OCI-LY1 (cell line): ENCODE measurements at regions not wholly inside any gene's neighbourhood (a gene's known extent, or its start where the extent isn't known, plus 50 kb on each side); places are given as distances from the start of the nearest gene placed in this dataset.

Experiments
- H2AFZ ChIP-seq: fragments of 200-600 bp; sonication (generic), shearing (Covaris generic); 2 replicates; pipeline ENCODE4 v1.6.0; 2014; ENCODE audit warnings: antibody characterized with exemption, mild to moderate bottlenecking, low read length
- H3F3A ChIP-seq: fragments of 200-600 bp; sonication (generic), shearing (Covaris generic); 2 replicates; pipeline ENCODE4 v1.6.0; 2014; ENCODE audit warnings: mild to moderate bottlenecking, antibody characterized with exemption, low read length, moderate library complexity; ENCODE audit not compliant: insufficient read depth
- H3K27ac ChIP-seq: fragments of 200-600 bp; sonication (generic); 2 replicates; pipeline ENCODE4 v1.5.1; 2014; ENCODE audit warnings: low read length, mixed run types, mild to moderate bottlenecking, low read depth; ENCODE audit not compliant: poor library complexity, severe bottlenecking
- H3K27me3 ChIP-seq: fragments of 200-600 bp; sonication (generic); 2 replicates; pipeline ENCODE4 v1.6.0; 2014; ENCODE audit warnings: antibody characterized with exemption, mild to moderate bottlenecking, low read length, moderate library complexity; ENCODE audit not compliant: insufficient read depth
- H3K36me3 ChIP-seq: fragments of 200-600 bp; sonication (generic); 2 replicates; pipeline ENCODE4 v1.6.1; 2014; ENCODE audit warnings: mild to moderate bottlenecking, antibody characterized with exemption, low read length, moderate library complexity, mixed read lengths; ENCODE audit not compliant: insufficient read depth
- H3K4me1 ChIP-seq: fragments of 200-600 bp; sonication (generic); 2 replicates; pipeline ENCODE4 v1.5.1; 2014; ENCODE audit warnings: mild to moderate bottlenecking, low read length, moderate library complexity; ENCODE audit not compliant: insufficient read depth, severe bottlenecking
- H3K4me2 ChIP-seq: fragments of 200-600 bp; sonication (generic), shearing (Covaris generic); 2 replicates; pipeline ENCODE4 v1.6.1; 2014; ENCODE audit warnings: low read length
- H3K4me3 ChIP-seq: fragments of 200-600 bp; sonication (generic); 2 replicates; pipeline ENCODE4 v1.5.1; 2014; ENCODE audit warnings: low read length, low read depth, mild to moderate bottlenecking, mixed read lengths; ENCODE audit not compliant: poor library complexity, severe bottlenecking
- H3K79me2 ChIP-seq: fragments of 200-600 bp; shearing (Covaris generic); 2 replicates; pipeline ENCODE4 v1.6.1; 2016; ENCODE audit warnings: mixed run types, low read length, mixed read lengths; ENCODE audit not compliant: insufficient read depth
- H3K9ac ChIP-seq: fragments of 200-600 bp; sonication (generic), shearing (Covaris generic); 2 replicates; pipeline ENCODE4 v1.6.1; 2014; ENCODE audit warnings: mild to moderate bottlenecking, low read length, mixed read lengths
- H3K9me2 ChIP-seq: fragments of 200-600 bp; sonication (generic), shearing (Covaris generic); 2 replicates; pipeline ENCODE4 v1.6.1; 2014; ENCODE audit warnings: low read depth, mild to moderate bottlenecking, low read length, mixed read lengths
- H3K9me3 ChIP-seq: fragments of 200-600 bp; shearing (Covaris generic); 2 replicates; pipeline ENCODE4 v1.6.1; 2014; ENCODE audit warnings: low read length, mixed read lengths
- H4K20me1 ChIP-seq: fragments of 200-600 bp; sonication (generic), shearing (Covaris generic); 2 replicates; pipeline ENCODE4 v1.6.0; 2016; ENCODE audit warnings: mild to moderate bottlenecking, low read length; ENCODE audit not compliant: insufficient read depth
- EZH2 ChIP-seq: fragments of 200-600 bp; sonication (generic), shearing (Covaris generic); IDR thresholded peaks from 2 replicates; pipeline ENCODE4 v1.8.0; 2017; ENCODE audit warnings: borderline replicate concordance, mixed run types, mild to moderate bottlenecking, antibody characterized with exemption, low read length, moderate library complexity, mixed read lengths
- TF ChIP-seq, protein P1 (sequence below): fragments of 200-600 bp; sonication (generic), shearing (Covaris generic); IDR thresholded peaks from 2 replicates; pipeline ENCODE4 v1.5.1; 2017; ENCODE audit warnings: mild to moderate bottlenecking, antibody characterized with exemption, low read length, moderate library complexity, mixed read lengths

DNA sequence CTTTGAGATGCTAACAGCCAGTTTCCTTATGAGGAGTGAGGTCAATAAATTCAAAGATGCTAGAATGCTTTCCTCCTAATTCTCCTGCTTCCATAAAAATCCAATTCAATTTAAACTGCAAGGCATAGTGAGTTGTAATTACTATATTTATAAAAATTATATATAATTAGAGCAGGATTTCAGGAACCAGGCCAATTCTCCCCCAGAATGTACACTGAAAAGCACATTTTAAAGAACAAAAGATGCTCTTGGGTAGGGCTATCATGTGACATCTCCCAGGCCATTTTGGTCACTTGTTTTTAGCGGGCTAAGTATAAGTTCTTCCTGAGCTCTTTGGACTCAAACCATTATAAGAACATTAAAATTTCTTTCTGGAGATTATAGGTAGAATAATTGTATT, 195.7 kb upstream of the KCNG1 start:
- H3K9ac ChIP-seq: no peak overlapping the region
- no peaks in the 10 kb centered on the region for H3K36me3 ChIP-seq
- no peaks in the 10 kb centered on the region for H3K9me2 ChIP-seq
- no peak overlapping the region for H3K4me3 ChIP-seq
- no peaks in the 10 kb centered on the region for H3F3A ChIP-seq
- H4K20me1 ChIP-seq: no peaks in the 10 kb centered on the region
- H3K4me1 ChIP-seq: no peaks in the 10 kb centered on the region
- peaks cover 2% of the 10 kb centered on the region; the same call in 1 of the 2 replicates for H3K9me3 ChIP-seq
- no peak overlapping the region for H3K4me2 ChIP-seq
- no peaks in the 10 kb centered on the region for H3K27me3 ChIP-seq
- TF ChIP-seq EZH2: no peak
- no peak overlapping the region for H3K27ac ChIP-seq
- no peak overlapping the region for H2AFZ ChIP-seq
- H3K79me2 ChIP-seq: no peaks in the 10 kb centered on the region

- Histone ChIP-seq H3K9me2 (no peaks in the 10 kb centered on the region), H3K9ac (no peak overlapping the region), H3K79me2 (no peaks in the 10 kb centered on the region), H3K9me3 (peaks cover 2% of the 10 kb centered on the region; the same call in 1 of the 2 replicates), H4K20me1 (no peaks in the 10 kb centered on the region), H3K36me3 (no peaks in the 10 kb centered on the region), H2AFZ (no peak overlapping the region), H3K27me3 (no peaks in the 10 kb centered on the region), H3F3A (no peaks in the 10 kb centered on the region), H3K4me3 (no peak overlapping the region), H3K4me2 (no peak overlapping the region), H3K27ac (no peak overlapping the region), H3K4me1 (no peaks in the 10 kb centered on the region)
- TF ChIP-seq, protein P1, sequence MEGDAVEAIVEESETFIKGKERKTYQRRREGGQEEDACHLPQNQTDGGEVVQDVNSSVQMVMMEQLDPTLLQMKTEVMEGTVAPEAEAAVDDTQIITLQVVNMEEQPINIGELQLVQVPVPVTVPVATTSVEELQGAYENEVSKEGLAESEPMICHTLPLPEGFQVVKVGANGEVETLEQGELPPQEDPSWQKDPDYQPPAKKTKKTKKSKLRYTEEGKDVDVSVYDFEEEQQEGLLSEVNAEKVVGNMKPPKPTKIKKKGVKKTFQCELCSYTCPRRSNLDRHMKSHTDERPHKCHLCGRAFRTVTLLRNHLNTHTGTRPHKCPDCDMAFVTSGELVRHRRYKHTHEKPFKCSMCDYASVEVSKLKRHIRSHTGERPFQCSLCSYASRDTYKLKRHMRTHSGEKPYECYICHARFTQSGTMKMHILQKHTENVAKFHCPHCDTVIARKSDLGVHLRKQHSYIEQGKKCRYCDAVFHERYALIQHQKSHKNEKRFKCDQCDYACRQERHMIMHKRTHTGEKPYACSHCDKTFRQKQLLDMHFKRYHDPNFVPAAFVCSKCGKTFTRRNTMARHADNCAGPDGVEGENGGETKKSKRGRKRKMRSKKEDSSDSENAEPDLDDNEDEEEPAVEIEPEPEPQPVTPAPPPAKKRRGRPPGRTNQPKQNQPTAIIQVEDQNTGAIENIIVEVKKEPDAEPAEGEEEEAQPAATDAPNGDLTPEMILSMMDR: no peak
- TF ChIP-seq EZH2: no peak
Observed at GRCh38 chr20:51217347-51218045, 194.6 kb upstream of the KCNG1 start.

DNA sequence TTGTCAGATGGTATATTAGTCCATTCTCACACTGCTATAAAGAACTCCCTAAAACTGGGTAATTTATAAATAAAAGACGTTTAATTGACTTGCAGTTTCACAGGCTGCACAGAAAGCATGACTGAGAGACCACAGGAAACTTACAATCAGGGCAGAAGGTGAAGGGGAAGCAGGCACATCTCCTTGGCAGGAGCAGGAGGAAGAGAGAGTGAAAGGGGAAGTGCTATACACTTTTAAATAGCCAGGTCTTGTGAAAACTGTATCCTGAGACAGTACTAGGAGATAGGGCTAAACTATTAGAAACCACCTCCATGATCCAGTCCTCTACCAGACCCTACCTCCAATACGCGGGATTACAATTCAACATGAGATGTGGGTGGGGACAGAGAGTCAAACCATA, 193.9 kb upstream of the KCNG1 start:
- no peaks in the 10 kb centered on the region for H3K9me2 ChIP-seq
- no peak overlapping the region for H3K27ac ChIP-seq
- TF ChIP-seq EZH2: no peak
- TF ChIP-seq, protein P1: no peak

DNA sequence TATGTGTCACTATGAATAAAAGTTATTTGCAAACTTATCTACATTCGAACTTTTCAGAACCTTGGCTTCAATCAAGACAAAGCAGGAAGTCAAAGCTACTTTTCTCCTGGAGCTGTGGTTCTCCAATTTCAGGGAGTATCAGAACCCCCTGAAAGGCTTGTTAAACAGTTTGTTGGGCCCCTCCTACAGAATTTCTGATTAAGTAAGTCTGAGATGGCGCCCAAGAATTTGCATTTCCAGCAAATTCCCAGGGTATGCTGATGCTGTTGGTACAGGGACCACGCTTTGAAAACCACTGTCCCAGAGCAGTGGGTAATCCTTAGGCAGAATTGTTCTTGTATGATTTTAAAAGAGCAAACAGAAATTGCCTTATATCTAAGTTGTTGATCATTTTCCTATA, 189.9 kb upstream of the KCNG1 start:
- no peaks in the 10 kb centered on the region for H3K27me3 ChIP-seq
- H3K9ac ChIP-seq: no peak overlapping the region
- no peaks in the 10 kb centered on the region for H4K20me1 ChIP-seq
- no peak overlapping the region for H2AFZ ChIP-seq
- H3K4me1 ChIP-seq: no peaks in the 10 kb centered on the region
- TF ChIP-seq EZH2: no peak
- H3K9me3 ChIP-seq: peaks cover 2% of the 10 kb centered on the region; the same call in 1 of the 2 replicates
- no peak overlapping the region for H3K4me2 ChIP-seq
- H3K36me3 ChIP-seq: no peaks in the 10 kb centered on the region
- no peaks in the 10 kb centered on the region for H3F3A ChIP-seq
- no peaks in the 10 kb centered on the region for H3K9me2 ChIP-seq
- H3K79me2 ChIP-seq: no peaks in the 10 kb centered on the region
- H3K4me3 ChIP-seq: no peak overlapping the region
- no peak overlapping the region for H3K27ac ChIP-seq

More for the DNA sequence above, 193.9 kb upstream of the KCNG1 start:
- Histone ChIP-seq H3K9ac (no peak overlapping the region), H3F3A (no peaks in the 10 kb centered on the region), H3K4me1 (no peaks in the 10 kb centered on the region), H3K27me3 (no peaks in the 10 kb centered on the region), H3K4me3 (no peak overlapping the region), H2AFZ (no peak overlapping the region), H3K79me2 (no peaks in the 10 kb centered on the region), H3K9me3 (peaks cover 2% of the 10 kb centered on the region; the same call in 1 of the 2 replicates), H4K20me1 (no peaks in the 10 kb centered on the region), H3K4me2 (no peak overlapping the region), H3K36me3 (no peaks in the 10 kb centered on the region)
